ENCODE measurements at regions not wholly inside any gene's neighbourhood (a gene's known extent, or its start where the extent isn't known, plus 50 kb on each side); places are given as distances from the start of the nearest gene placed in this dataset.
"Not testable (repeated sequence)": the region's sequence is repeated elsewhere in the genome, so short reads cannot be mapped to it uniquely, and the experiment has no call there.

DNA sequence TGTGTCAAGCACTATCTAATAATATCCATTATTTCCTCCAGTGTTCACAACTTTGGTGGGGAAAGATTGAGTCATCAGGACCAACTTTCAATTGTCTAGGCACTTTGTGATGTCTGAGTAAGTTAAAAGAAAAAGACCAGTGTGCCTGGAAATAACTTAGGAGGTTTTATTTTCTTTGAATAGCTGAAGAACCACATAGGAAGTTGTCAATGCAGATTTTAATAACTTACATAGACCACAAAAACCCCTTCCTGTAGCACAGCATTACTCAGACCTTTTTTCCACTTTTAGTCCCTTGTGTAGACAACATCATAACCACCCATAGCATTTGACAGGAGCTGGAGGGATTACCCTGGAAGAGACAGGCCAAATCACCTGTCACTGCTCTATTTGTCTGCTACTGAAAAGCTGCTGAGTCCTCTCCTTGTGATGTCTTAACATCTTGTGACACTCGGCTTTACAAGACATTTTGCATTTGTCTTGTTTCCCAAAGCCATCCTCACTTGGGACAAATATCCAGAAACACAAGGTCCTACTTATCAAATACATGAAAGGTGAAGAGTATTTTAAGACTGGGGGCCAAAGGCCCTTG is 241.5 kb upstream of the PTER start:
- Histone ChIP-seq H3K9me3 (ENCODE audit: control insufficient read depth, low read length) (no peaks in the 10 kb centered on the region), H3K4me1 (ENCODE audit: control insufficient read depth, insufficient read depth, low read depth, low read length) (no peaks in the 10 kb centered on the region), H3K27ac (ENCODE audit: low read length, poor library complexity, severe bottlenecking) (no peak overlapping the region), H3K4me3 (ENCODE audit: insufficient read depth in 1 of 2, low read depth in 1 of 2, low read length in 2 of 2) (no peak overlapping the region), H3K18ac (ENCODE audit: low read depth in 1 of 2, low read length in 2 of 2) (no peak overlapping the region), H3K4ac (ENCODE audit: low read depth in 1 of 2, low read length in 2 of 2) (no peak overlapping the region), H3K9ac (ENCODE audit: low read length) (no peak overlapping the region), H4K8ac (ENCODE audit: low read length) (no peak overlapping the region), H3K27me3 (ENCODE audit: control insufficient read depth in 1 of 2, insufficient read depth in 1 of 2, low read length in 2 of 2) (no peaks in the 10 kb centered on the region), H2BK12ac (ENCODE audit: low read length in 2 of 2) (no peak overlapping the region), H3K4me2 (ENCODE audit: low read length, poor library complexity, severe bottlenecking) (no peak overlapping the region), H3K23ac (ENCODE audit: low read length in 2 of 2) (no peak overlapping the region), H2BK5ac (ENCODE audit: low read depth, low read length, poor library complexity, severe bottlenecking) (no peak overlapping the region), H3K79me1 (replicated peaks; ENCODE audit: low read length, poor library complexity, severe bottlenecking) (no peaks in the 10 kb centered on the region), H4K91ac (ENCODE audit: low read length) (no peak overlapping the region), H2AFZ (ENCODE audit: low read depth, low read length) (no peak overlapping the region), H2BK120ac (ENCODE audit: low read depth, low read length) (no peak overlapping the region), H3K14ac (ENCODE audit: low read length in 2 of 2) (no peak overlapping the region), H3K36me3 (ENCODE audit: control insufficient read depth in 1 of 2, insufficient read depth in 2 of 2, low read depth in 1 of 2, low read length in 2 of 2) (no peaks in the 10 kb centered on the region), H2BK15ac (ENCODE audit: low read depth, poor library complexity, severe bottlenecking) (no peak overlapping the region), H2AK5ac (ENCODE audit: low read length, severe bottlenecking) (no peak overlapping the region)
- no peak for DNase-seq
- WGBS = 60% methylated on average over 1 of the region's 1 CpG

DNA sequence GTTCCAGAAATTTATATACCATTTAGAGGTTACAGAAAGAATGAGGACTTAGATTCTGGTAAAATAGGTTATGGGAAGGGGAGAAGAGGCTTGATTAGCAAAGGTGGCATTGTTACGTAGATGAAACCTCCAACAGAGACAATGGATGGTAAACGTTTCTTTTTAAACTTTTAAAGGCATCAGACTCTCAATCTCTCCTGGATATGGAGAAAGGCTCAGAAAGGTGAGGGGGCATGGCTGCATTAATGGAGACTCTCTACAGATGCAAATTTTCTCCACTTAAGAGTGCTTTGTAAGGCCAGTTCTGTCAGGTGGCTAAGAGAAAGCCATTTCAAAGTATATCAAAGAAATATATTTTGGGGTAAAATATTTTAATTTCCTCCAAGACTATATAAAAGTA is 240.9 kb upstream of the PTER start:
- no peak overlapping the region for H2AFZ ChIP-seq (ENCODE audit: low read depth, low read length)
- H3K23ac ChIP-seq (ENCODE audit: low read length in 2 of 2) = no peak overlapping the region
- no peak overlapping the region for H4K91ac ChIP-seq (ENCODE audit: low read length)
- H3K4me3 ChIP-seq (ENCODE audit: insufficient read depth in 1 of 2, low read depth in 1 of 2, low read length in 2 of 2) = no peak overlapping the region
- H2AK5ac ChIP-seq (ENCODE audit: low read length, severe bottlenecking) = no peak overlapping the region
- no peaks in the 10 kb centered on the region for H3K36me3 ChIP-seq (ENCODE audit: control insufficient read depth in 1 of 2, insufficient read depth in 2 of 2, low read depth in 1 of 2, low read length in 2 of 2)
- H3K4me1 ChIP-seq (ENCODE audit: control insufficient read depth, insufficient read depth, low read depth, low read length) = no peaks in the 10 kb centered on the region
- no peak overlapping the region for H3K18ac ChIP-seq (ENCODE audit: low read depth in 1 of 2, low read length in 2 of 2)
- no peak for DNase-seq
- no peaks in the 10 kb centered on the region for H3K27me3 ChIP-seq (ENCODE audit: control insufficient read depth in 1 of 2, insufficient read depth in 1 of 2, low read length in 2 of 2)
- H3K4me2 ChIP-seq (ENCODE audit: low read length, poor library complexity, severe bottlenecking) = no peak overlapping the region
- no peak overlapping the region for H2BK5ac ChIP-seq (ENCODE audit: low read depth, low read length, poor library complexity, severe bottlenecking)
- no peak overlapping the region for H2BK15ac ChIP-seq (ENCODE audit: low read depth, poor library complexity, severe bottlenecking)
- no peak overlapping the region for H3K14ac ChIP-seq (ENCODE audit: low read length in 2 of 2)
- no peak overlapping the region for H2BK120ac ChIP-seq (ENCODE audit: low read depth, low read length)
- H3K27ac ChIP-seq (ENCODE audit: low read length, poor library complexity, severe bottlenecking) = no peak overlapping the region
- H3K4ac ChIP-seq (ENCODE audit: low read depth in 1 of 2, low read length in 2 of 2) = no peak overlapping the region
- H4K8ac ChIP-seq (ENCODE audit: low read length) = no peak overlapping the region
- H3K9ac ChIP-seq (ENCODE audit: low read length) = no peak overlapping the region
- H3K79me1 ChIP-seq (replicated peaks; ENCODE audit: low read length, poor library complexity, severe bottlenecking) = no peaks in the 10 kb centered on the region
- H3K9me3 ChIP-seq (ENCODE audit: control insufficient read depth, low read length) = no peaks in the 10 kb centered on the region
- WGBS = 39% methylated on average over 2 of the region's 2 CpGs
- no peak overlapping the region for H2BK12ac ChIP-seq (ENCODE audit: low read length in 2 of 2)

DNA sequence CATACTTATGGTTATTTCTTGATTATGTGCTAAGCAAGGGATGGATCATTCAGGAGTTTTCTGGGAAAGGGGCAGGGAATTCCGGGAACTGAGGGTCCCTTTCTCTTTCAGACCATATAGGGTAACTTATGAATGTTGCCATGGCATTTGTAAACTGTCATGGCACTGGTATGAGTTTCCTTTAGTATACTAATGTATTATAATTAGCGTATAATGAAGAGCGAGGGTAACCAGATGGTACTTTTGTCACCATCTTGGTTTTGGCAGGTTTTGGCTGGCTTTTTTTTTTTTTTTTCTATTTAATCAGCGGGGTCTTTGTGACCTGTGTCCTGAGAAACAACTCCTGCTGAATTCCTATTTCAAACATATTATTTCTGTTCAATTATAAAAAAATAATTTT is 237.6 kb upstream of the PTER start:
- Histone ChIP-seq H3K27me3 (ENCODE audit: control insufficient read depth in 1 of 2, insufficient read depth in 1 of 2, low read length in 2 of 2) (no peaks in the 10 kb centered on the region), H4K8ac (ENCODE audit: low read length) (no peak overlapping the region), H3K18ac (ENCODE audit: low read depth in 1 of 2, low read length in 2 of 2) (no peak overlapping the region), H3K79me1 (replicated peaks; ENCODE audit: low read length, poor library complexity, severe bottlenecking) (no peaks in the 10 kb centered on the region), H3K27ac (ENCODE audit: low read length, poor library complexity, severe bottlenecking) (no peak overlapping the region), H3K9me3 (ENCODE audit: control insufficient read depth, low read length) (no peaks in the 10 kb centered on the region), H3K9ac (ENCODE audit: low read length) (no peak overlapping the region), H3K23ac (ENCODE audit: low read length in 2 of 2) (no peak overlapping the region), H3K4me3 (ENCODE audit: insufficient read depth in 1 of 2, low read depth in 1 of 2, low read length in 2 of 2) (no peak overlapping the region), H3K4me1 (ENCODE audit: control insufficient read depth, insufficient read depth, low read depth, low read length) (no peaks in the 10 kb centered on the region), H3K4ac (ENCODE audit: low read depth in 1 of 2, low read length in 2 of 2) (no peak overlapping the region), H4K91ac (ENCODE audit: low read length) (no peak overlapping the region), H2AFZ (ENCODE audit: low read depth, low read length) (no peak overlapping the region), H2BK120ac (ENCODE audit: low read depth, low read length) (no peak overlapping the region), H2BK5ac (ENCODE audit: low read depth, low read length, poor library complexity, severe bottlenecking) (no peak overlapping the region), H2BK15ac (ENCODE audit: low read depth, poor library complexity, severe bottlenecking) (no peak overlapping the region), H3K4me2 (ENCODE audit: low read length, poor library complexity, severe bottlenecking) (no peak overlapping the region), H2BK12ac (ENCODE audit: low read length in 2 of 2) (no peak overlapping the region), H3K14ac (ENCODE audit: low read length in 2 of 2) (no peak overlapping the region), H3K36me3 (ENCODE audit: control insufficient read depth in 1 of 2, insufficient read depth in 2 of 2, low read depth in 1 of 2, low read length in 2 of 2) (no peaks in the 10 kb centered on the region), H2AK5ac (ENCODE audit: low read length, severe bottlenecking) (no peak overlapping the region)
- no peak for DNase-seq
- WGBS = 72% methylated on average over 3 of the region's 4 CpGs

DNA sequence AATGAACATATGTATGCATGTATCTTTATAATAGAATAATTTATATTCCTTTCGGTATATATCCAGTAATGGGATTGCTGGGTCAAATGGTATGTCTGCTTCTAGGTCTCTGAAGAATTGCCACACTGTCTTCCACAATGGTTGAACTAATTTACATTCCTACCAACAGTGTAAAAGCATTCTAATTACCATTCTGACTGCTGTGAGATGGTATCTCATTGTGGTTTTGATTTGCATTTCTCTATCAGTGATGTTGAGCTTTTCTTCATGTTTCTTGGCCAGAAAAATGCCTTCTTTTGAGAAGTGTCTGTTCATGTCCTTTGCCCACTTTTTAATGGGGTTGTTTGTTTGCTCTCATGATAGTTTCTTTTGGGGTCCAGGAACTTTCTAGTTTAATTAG is 213.2 kb upstream of the PTER start:
- not testable (repeated sequence) for H3K4ac ChIP-seq (ENCODE audit: low read depth in 1 of 2, low read length in 2 of 2); H3K27ac ChIP-seq (ENCODE audit: low read length, poor library complexity, severe bottlenecking); H4K91ac ChIP-seq (ENCODE audit: low read length); H3K36me3 ChIP-seq (ENCODE audit: control insufficient read depth in 1 of 2, insufficient read depth in 2 of 2, low read depth in 1 of 2, low read length in 2 of 2); H4K8ac ChIP-seq (ENCODE audit: low read length); DNase-seq; H3K9ac ChIP-seq (ENCODE audit: low read length); H2BK12ac ChIP-seq (ENCODE audit: low read length in 2 of 2); H3K14ac ChIP-seq (ENCODE audit: low read length in 2 of 2); H2AK5ac ChIP-seq (ENCODE audit: low read length, severe bottlenecking); H3K4me2 ChIP-seq (ENCODE audit: low read length, poor library complexity, severe bottlenecking); H2BK15ac ChIP-seq (ENCODE audit: low read depth, poor library complexity, severe bottlenecking); H3K23ac ChIP-seq (ENCODE audit: low read length in 2 of 2); H3K4me3 ChIP-seq (ENCODE audit: insufficient read depth in 1 of 2, low read depth in 1 of 2, low read length in 2 of 2); H2AFZ ChIP-seq (ENCODE audit: low read depth, low read length); H3K4me1 ChIP-seq (ENCODE audit: control insufficient read depth, insufficient read depth, low read depth, low read length); H2BK120ac ChIP-seq (ENCODE audit: low read depth, low read length); H3K27me3 ChIP-seq (ENCODE audit: control insufficient read depth in 1 of 2, insufficient read depth in 1 of 2, low read length in 2 of 2); H3K18ac ChIP-seq (ENCODE audit: low read depth in 1 of 2, low read length in 2 of 2); H2BK5ac ChIP-seq (ENCODE audit: low read depth, low read length, poor library complexity, severe bottlenecking); H3K79me1 ChIP-seq (replicated peaks; ENCODE audit: low read length, poor library complexity, severe bottlenecking)
- H3K9me3 ChIP-seq (ENCODE audit: control insufficient read depth, low read length) = peaks cover 36% of the 10 kb centered on the region
- 88% methylated on average over 1 of the region's 1 CpG for WGBS
